Kidney (tissue), 13 donors: ENCODE measurements at regions not wholly inside any gene's neighbourhood (a gene's known extent, or its start where the extent isn't known, plus 50 kb on each side); places are given as distances from the start of the nearest gene placed in this dataset.

Experiments
- DNase-seq, 5 donors: peaks; one replicate each; pipeline ENCODE4 v3.0.0-alpha.2; 2013 to 2020
- FAIRE-seq: peaks from 2 replicates; lab custom pipeline; 2012; peaks lifted over from hg19 to GRCh38; lab: Jason Lieb, UNC
- H3K27ac ChIP-seq, 2 donors: one replicate each; pipeline ENCODE4 v1.7.0; 2013; ENCODE audit warnings: low read depth in 2 of 2, low read length in 2 of 2, inconsistent platforms in 1 of 2
- H3K27me3 ChIP-seq: one replicate; pipeline ENCODE4 v1.7.1; 2013; ENCODE audit warnings: low read length, inconsistent platforms; ENCODE audit not compliant: control insufficient read depth, insufficient read depth
- H3K36me3 ChIP-seq, 3 donors: one replicate each; pipeline versions ENCODE4 v1.7.0 to v1.7.1; 2013; ENCODE audit warnings: low read length in 3 of 3, control low read depth in 1 of 3, inconsistent platforms in 1 of 3; ENCODE audit not compliant: insufficient read depth in 3 of 3, control insufficient read depth in 2 of 3
- H3K4me1 ChIP-seq, 3 donors: one replicate each; pipeline versions ENCODE4 v1.7.0 to v1.7.1; 2013; ENCODE audit warnings: low read length in 3 of 3, inconsistent platforms in 1 of 3, low read depth in 1 of 3; ENCODE audit not compliant: control insufficient read depth in 2 of 3, insufficient read depth in 2 of 3
- H3K4me3 ChIP-seq, 3 donors: one replicate each; pipeline versions ENCODE4 v1.7.0 to v1.8.1; 2013; ENCODE audit warnings: low read length in 3 of 3, control low read depth in 1 of 3, inconsistent platforms in 1 of 3
- H3K9ac ChIP-seq, 3 donors: one replicate each; pipeline versions ENCODE4 v1.7.0 to v1.7.1; 2013; ENCODE audit warnings: low read length in 3 of 3, control low read depth in 1 of 3, inconsistent platforms in 1 of 3
- H3K9me3 ChIP-seq, 3 donors: one replicate each; pipeline versions ENCODE4 v1.7.0 to v1.7.1; 2013; ENCODE audit warnings: low read length in 3 of 3, control low read depth in 1 of 3, inconsistent platforms in 1 of 3; ENCODE audit not compliant: control insufficient read depth in 2 of 3, insufficient read depth in 1 of 3
- CTCF ChIP-seq: IDR thresholded peaks from 3 replicates; pipeline ENCODE4 v1.5.1; 2012; ENCODE audit warnings: mild to moderate bottlenecking, moderate library complexity, borderline replicate concordance; ENCODE audit not compliant: insufficient read depth; ENCODE audit errors: extremely low read depth
- intact Hi-C: fragments of 100-400 bp; cut with DNase I; formaldehyde crosslinking; loops from one replicate; pipeline ENCODE4 v1.11.1; 2022
- donor health status: control.
- donor health status: control.
- donor health status: control.
- donor health status: control.
- donor health status: control.
- donor health status: DM: yes; HTN: yes; CAD: no.
- donor health status: Normal renal cell carcinoma (clear cell type).

DNA sequence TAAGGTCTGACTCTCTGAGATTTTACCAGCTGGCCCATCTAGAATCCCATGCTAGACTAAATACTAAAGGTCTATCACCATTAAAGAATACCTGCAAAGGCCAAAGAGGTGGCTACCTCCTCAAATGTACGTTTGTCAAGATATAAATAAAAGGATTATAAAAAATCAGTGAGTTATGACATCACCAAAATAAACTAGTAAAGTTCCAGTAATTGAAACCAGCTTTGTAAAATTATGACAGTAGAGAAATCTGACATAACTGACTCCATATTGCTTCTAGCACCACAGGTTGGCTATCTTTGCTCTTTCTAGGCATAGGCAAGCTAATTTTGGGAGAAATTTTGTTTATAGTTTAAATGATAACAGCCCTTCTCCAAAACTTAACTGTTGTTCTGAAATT, 536.3 kb downstream of the TFAP2A start:
- intact Hi-C loops: no loop called here
- no peak overlapping the region for H3K4me3 ChIP-seq
- TF ChIP-seq CTCF: no peak
- FAIRE-seq: no peak
- no peaks in the 10 kb centered on the region for H3K4me1 ChIP-seq
- no peak overlapping the region for H3K9ac ChIP-seq
- no peaks in the 10 kb centered on the region for H3K9me3 ChIP-seq
- H3K36me3 ChIP-seq: no peaks in the 10 kb centered on the region
- DNase-seq: no peak
- H3K27ac ChIP-seq: no peak overlapping the region
- H3K27me3 ChIP-seq: no peaks in the 10 kb centered on the region

DNA sequence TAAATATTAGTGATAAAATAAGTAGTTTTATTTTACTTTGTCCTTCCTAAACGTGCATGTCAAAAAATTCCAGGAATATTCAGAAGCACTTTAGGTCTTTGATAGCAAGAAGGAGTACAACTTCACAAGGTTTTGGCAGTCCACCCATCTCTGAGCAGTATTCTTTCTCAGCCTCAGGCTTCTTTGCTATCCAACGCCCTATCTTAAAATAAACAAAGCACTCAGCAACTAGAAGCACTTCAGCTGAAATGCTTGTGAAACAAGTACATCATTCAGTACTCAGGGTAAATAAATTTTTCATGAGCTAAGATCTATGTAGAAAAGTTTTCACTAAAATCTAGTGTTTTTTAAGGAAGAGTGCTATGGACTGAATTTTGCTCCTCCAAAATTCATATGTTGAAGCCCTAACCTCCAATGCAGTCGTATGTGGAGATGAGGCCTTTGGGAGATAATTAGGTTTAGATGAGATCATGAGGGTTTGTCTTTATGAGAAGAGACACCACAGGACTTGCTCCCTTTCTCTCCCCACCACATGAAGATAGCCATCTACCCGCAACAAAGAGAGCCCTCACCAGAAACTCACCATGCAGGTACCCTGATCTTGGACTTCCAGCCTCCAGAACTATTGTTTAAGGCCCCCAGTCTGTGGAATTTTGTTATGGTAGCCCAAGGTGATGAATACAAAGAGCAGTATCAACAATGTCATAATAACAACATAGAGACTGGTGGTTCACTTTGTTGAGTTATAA, 539.1 kb downstream of the TFAP2A start:
- intact Hi-C loops: no loop called here
- no peaks in the 10 kb centered on the region for H3K27me3 ChIP-seq
- no peak overlapping the region for H3K9ac ChIP-seq
- no peaks in the 10 kb centered on the region for H3K4me1 ChIP-seq
- H3K27ac ChIP-seq: no peak overlapping the region
- no peak overlapping the region for H3K4me3 ChIP-seq
- H3K9me3 ChIP-seq: no peaks in the 10 kb centered on the region
- no peaks in the 10 kb centered on the region for H3K36me3 ChIP-seq
- DNase-seq: no peak
- TF ChIP-seq CTCF: no peak
- FAIRE-seq: no peak

- H3K4me1 ChIP-seq: no peaks in the 10 kb centered on the region
- no peak overlapping the region for H3K4me3 ChIP-seq
- no peak overlapping the region for H3K27ac ChIP-seq
- no peak for FAIRE-seq
- no peak overlapping the region for H3K9ac ChIP-seq
- no peaks in the 10 kb centered on the region for H3K27me3 ChIP-seq
- DNase-seq: no peak
- intact Hi-C loops: no loop called here
- TF ChIP-seq CTCF: no peak
- peaks cover 0 to 8% (median 2%) of the 10 kb centered on the region in 3 donors for H3K9me3 ChIP-seq
- H3K36me3 ChIP-seq: no peaks in the 10 kb centered on the region
These were observed 552.2 kb downstream of the TFAP2A start for GRCh38 chr6:9862603-9863167.
